Ovary (tissue), 3 donors: ENCODE measurements at regions not wholly inside any gene's neighbourhood (a gene's known extent, or its start where the extent isn't known, plus 50 kb on each side); places are given as distances from the start of the nearest gene placed in this dataset.

ENCODE experiments used
- EP300 ChIP-seq: sonication (generic); formaldehyde crosslinking; IDR thresholded peaks from one replicate; pipeline ENCODE4 v1.6.1; 2017; ENCODE audit warnings: antibody characterized with exemption
- TF ChIP-seq, protein P1 (sequence below), 3 donors: fragments of 450-650 bp in 2 of 3; fragments of 200-600 bp in 1 of 3; IDR thresholded peaks; one replicate each; pipeline versions ENCODE4 v1.5.1 to v1.8.0; 2016 to 2022; ENCODE audit warnings: antibody characterized with exemption in 3 of 3, mild to moderate bottlenecking in 1 of 3
- donor health status: DM: no; HTN: no; CAD: no.

DNA sequence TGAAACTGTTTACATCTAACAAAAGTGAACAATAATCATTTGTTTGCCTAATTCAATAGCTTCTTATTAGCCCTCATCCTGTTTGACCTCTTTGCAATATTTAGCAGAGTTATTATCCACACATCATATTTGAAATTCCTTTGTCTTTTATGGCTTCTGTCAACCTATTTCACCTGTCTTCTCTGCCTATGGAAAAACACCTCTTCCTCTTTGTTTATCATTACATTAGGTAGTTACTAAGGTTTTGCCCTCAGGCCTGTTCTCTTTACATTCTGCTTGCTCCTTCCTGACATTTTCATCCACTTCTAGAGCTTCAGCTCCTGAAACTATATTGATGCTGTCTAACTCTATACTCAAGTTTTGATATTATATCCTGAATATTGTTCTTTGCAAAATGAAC lies 183.0 kb downstream of the SUCNR1 start:
- TF ChIP-seq, protein P1, sequence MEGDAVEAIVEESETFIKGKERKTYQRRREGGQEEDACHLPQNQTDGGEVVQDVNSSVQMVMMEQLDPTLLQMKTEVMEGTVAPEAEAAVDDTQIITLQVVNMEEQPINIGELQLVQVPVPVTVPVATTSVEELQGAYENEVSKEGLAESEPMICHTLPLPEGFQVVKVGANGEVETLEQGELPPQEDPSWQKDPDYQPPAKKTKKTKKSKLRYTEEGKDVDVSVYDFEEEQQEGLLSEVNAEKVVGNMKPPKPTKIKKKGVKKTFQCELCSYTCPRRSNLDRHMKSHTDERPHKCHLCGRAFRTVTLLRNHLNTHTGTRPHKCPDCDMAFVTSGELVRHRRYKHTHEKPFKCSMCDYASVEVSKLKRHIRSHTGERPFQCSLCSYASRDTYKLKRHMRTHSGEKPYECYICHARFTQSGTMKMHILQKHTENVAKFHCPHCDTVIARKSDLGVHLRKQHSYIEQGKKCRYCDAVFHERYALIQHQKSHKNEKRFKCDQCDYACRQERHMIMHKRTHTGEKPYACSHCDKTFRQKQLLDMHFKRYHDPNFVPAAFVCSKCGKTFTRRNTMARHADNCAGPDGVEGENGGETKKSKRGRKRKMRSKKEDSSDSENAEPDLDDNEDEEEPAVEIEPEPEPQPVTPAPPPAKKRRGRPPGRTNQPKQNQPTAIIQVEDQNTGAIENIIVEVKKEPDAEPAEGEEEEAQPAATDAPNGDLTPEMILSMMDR (IDR thresholded peaks at IDR 0.05) = no peak
- no peak for TF ChIP-seq EP300
